HG02840 (cell line): ENCODE measurements at regions not wholly inside any gene's neighbourhood (a gene's known extent, or its start where the extent isn't known, plus 50 kb on each side); places are given as distances from the start of the nearest gene placed in this dataset.
"Not testable (repeated sequence)": the region's sequence is repeated elsewhere in the genome, so short reads cannot be mapped to it uniquely, and the experiment has no call there.

ENCODE experiments used
- ATAC-seq: cut with Tn5 transposase; IDR thresholded peaks from one replicate; pipeline ENCODE4 v1.9.1; 2021; ENCODE audit warnings: mild to moderate bottlenecking, moderate library complexity, moderate number of reproducible peaks; ENCODE audit not compliant: unreplicated experiment, low FRiP score

GRCh38 chr13:89375839-89376238 lies 1704.7 kb downstream of the SLITRK5 start:
- no peak for ATAC-seq

DNA sequence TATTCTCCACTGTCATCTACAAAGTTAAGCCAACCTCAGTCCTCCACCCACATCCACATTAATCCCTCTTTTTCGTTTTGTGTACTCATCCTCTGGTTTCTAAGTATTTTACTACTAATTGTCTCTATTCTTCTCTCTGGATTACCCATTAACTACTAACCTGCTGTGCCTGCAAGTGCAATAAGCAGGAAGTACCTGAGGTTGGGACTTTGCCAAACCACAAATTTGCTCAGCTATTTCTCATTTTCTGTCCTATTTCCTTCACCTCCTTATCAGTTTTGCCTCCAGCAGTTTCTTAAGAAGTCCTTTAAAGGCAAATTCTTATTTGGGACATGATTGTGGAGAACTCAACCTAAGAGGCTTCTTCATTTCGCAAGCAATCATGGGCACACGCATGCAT lies 1708.9 kb downstream of the SLITRK5 start:
- no peak for ATAC-seq

DNA sequence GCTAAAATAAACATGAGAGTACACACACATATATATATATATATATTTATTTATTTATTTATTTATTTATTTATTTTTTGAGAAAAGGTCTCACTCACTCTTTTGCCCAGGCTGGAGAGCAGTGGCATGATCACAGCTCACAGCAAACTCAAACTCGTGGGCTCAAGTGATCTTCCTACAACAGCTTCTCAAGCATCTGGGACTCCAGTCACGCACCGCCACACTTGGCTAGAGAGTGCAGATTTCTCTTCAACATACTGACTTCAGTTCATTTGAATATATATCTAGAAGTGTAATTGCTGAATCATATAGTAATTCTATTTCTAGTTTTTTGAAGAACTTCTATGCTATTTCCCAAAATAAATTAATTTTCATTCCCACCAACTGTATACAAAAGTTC lies 1711.8 kb downstream of the SLITRK5 start:
- no peak for ATAC-seq

DNA sequence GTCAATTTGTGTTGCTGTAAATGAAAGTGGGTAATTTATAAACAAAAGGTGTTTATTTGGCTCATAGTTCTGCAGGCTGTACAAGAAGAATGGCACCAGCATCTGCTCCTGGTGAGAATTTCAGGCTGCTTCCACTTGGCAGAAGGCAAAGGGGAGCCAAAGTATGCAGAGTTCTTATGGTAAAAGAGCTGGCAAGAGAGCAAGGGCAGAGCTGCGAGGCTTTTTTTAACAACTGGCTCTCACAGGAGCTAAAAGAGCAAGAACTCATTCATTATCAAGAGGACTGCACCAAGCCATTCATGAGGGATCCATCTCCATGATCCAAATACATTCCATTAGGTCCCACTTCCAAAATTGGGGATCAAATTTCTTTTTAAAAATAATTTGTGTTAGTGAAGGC lies 1712.7 kb downstream of the SLITRK5 start:
- ATAC-seq: no peak

GRCh38 chr13:89393758-89394304 lies 1722.7 kb downstream of the SLITRK5 start:
- ATAC-seq: no peak

DNA sequence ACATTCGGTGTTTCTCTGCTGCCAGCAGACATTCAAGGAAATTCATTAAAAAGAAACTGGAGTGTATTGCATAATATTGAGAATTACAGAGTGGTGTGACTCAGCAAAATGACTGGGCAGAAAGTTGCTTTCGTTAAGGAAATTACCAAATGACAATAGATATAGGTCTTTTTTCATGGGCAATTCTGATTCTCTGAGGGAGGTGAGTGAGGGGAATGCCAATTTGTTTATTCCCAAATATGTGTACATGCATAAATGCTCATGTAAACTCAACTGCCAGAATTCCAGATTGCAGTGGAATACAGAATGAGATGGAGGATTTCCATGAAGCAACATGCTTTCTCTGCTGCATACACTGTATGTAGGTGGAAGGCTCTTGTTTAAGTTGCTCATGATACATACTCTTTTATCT lies 1730.1 kb downstream of the SLITRK5 start:
- no peak for ATAC-seq

DNA sequence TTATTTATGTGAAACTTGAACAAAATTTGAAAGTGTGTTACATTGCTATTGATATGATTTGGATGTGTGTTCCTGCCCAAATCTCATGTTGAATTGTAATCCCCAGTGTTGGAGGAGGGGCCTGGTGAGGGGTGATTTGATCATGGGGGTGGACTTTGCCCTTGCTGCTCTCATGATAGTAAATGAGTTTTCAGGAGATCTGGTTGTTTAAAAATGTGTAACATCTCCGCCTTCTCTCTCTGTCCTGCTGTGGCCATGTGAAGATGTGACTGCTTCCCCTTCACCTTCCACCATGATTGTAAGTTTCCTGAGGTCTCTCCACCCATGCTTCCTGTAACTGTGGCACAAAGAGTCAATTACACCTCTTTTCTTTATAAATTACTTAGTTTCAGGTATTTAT lies 1731.0 kb downstream of the SLITRK5 start:
- no peak for ATAC-seq

DNA sequence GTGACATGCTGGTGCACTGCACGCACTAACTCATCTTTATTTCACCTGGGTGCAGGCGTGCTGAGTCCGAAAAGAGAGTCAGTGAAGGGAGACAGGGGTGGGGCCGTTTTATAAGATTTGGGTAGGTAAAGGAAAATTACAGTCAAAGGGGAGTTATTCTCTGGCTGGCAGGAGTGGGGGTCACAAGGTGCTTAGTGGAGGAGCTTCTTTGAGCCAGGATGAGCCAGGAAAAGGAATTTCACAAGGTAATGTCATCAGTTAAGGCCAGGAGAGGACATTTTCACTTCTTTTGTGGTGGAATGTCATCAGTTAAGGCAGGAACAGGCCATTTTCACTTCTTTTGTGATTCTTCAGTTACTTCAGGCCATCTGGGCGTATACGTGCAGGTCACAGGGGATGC lies 1734.9 kb downstream of the SLITRK5 start:
- not testable (repeated sequence) for ATAC-seq

DNA sequence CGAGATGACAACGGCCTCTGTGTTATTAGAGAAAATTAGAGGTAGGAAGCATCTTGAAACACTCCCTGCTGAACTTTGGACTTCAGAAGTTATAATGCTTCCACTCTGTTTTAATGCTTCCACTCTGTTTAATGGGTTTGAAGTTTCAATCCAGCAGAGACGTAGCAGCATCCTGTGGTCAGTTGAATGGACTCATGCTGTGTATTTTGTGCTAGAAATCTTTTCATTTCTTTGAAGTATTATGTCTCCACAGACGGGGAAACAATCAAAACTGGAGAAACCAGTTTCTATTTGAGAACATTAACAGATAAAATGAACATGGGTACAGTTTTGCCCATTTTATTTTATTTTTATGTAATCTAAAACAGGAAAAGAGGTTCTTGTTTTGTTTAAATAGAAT lies 1736.2 kb downstream of the SLITRK5 start:
- ATAC-seq: no peak

- no peak for ATAC-seq
These were observed 1761.8 kb downstream of the SLITRK5 start for GRCh38 chr13:89432997-89433396.

GRCh38 chr13:89434624-89435023 lies 1763.5 kb downstream of the SLITRK5 start:
- ATAC-seq: not testable (repeated sequence)

DNA sequence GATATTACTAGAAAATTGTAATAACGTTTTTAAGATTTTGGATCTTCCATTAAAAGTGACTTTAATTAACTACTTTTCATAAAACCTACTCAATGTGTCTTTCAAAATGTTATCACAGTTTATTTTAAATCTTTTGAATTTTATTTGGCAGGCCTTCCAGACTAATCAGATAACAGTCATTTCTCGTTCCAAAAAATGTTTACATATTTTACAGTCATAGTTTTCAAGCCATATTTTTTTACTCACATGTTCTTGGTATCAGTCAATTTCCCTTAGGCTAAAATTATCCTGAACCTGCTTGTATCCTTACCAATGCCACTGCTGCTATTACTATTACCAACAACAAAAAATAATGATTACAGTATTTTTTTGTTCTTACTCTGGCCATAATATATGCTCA lies 1783.5 kb downstream of the SLITRK5 start:
- no peak for ATAC-seq

DNA sequence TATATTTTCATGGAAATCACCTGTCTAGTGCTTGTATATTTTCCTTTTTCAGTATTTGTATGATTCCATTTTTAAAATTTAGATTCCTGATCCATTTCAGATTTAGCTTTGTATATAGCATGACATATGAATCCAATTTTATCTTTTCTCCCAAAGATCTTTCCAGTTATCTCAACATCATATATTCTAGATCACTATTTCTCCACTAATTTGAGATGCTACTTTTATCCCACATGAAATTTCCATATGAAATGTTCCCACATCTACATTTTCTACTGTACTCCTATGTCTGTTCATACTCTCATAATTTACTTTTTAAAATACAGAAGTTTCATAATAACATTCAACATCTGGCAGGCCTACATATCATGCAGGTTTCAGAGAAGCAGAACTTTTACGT lies 1784.1 kb downstream of the SLITRK5 start:
- ATAC-seq: no peak

DNA sequence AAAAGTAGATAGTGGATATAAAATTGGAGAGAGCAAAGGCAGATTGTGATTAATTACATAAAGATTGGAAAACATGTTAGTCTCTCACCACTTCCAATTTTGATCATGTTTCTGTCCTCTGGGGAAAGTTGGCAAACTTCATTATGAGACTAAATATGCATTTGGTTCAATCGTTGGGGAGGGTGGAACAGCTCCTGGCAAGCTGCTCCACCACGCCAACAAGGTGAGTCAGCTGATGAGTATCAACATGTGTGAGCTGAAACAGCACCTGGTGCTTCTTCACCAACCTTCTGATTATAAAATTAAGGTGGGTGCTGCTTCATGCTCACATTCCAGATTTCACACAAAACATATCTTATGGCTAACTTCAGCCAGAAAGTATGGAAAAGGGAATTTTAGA lies 1784.6 kb downstream of the SLITRK5 start:
- no peak for ATAC-seq

DNA sequence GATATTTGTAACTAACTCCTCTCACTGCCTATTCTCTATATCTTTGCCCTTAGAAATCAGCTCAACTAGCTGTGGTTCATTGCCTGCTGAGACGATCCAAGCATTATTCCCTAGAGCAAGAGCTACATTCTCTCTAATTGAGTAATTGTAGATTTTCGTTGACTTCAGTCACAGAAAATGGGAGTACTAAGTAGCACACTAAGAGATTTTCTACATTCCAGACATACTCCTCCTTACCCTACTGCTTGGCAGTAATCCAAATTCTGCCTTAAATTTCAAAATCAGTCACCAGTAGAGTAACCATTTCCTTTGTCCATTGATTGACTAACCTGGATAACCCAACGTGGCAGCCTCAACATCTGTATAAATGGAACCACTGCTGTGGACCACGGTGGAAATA lies 1786.8 kb downstream of the SLITRK5 start:
- ATAC-seq: no peak

DNA sequence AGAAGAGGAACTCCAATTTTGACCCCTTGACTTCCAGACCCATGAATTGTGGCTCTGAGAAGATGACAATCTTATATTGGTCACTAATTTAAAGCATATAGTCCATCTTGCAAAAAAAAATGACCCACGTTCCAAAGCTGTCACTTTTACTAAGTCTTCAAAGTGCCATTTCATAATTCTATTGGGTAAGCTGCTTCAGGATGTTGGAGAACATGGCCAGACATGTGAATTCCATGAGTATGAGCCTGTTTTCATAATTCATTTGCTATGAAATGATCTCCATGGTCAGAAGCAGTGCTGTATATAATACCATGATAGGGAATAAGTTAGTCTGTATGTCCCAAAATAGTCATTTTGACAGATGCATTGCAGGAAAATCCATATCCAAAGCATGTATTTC lies 1787.3 kb downstream of the SLITRK5 start:
- no peak for ATAC-seq

- not testable (repeated sequence) for ATAC-seq
These were observed 1789.7 kb downstream of the SLITRK5 start for GRCh38 chr13:89460895-89461294.

GRCh38 chr13:89465366-89465765 lies 1794.2 kb downstream of the SLITRK5 start:
- ATAC-seq: no peak

DNA sequence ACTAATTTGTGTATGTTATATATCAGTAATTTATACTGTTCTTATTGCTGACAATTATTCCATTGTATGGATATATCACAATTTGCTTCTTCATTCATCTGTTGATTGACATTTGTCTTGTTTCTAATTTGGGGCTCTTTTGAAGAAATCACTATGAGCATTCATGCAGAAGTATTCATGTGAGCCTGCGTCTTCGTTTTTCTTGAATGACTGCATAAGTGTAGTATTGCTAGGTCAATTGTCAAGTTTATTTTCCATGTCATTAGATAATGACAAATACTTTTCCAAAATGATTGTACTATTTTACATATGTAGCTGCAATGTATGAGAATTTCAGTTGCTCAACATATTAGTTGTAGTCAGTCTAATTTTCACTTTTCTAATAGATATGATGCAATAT lies 1796.9 kb downstream of the SLITRK5 start:
- no peak for ATAC-seq

GRCh38 chr13:89470901-89471300 lies 1799.7 kb downstream of the SLITRK5 start:
- ATAC-seq: no peak

DNA sequence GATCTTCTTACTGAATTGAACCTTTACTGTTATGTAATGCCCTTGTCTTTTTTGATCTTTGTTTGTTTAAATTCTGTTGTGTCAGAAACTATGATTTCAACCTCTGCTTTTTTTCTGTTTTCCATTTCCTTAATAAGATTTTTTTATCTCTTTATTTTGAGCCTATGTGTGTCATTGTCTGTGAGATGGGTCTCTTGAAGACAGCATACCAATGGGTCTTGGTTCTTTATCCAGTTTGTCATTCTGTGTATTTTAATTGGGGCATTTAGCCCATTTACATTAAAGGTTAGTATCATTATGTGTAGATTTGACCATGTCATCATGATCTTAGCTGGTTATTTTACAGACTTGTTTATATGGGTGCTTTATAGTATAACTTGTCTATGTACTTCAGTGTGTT lies 1803.3 kb downstream of the SLITRK5 start:
- ATAC-seq: no peak

DNA sequence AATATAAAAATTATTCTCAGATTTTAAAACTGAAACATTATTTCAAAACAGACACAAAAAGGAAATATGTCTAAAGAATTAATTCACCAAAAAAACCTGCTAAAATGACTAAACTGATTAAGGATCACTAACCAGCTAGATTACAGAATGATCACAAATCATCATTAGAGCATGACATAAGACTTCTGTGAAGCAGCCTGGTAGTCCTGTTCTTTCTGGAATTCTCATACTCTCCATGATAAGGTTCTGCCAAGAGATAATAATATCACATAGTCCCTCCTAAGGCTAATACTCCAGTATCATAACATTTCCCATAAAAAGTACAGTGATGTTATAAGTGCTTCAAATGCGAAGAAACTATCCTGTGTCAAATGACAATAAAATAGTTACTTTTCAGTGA lies 1814.9 kb downstream of the SLITRK5 start:
- ATAC-seq: no peak

GRCh38 chr13:89486709-89487108 lies 1815.5 kb downstream of the SLITRK5 start:
- no peak for ATAC-seq
